DOHH2 (cell line): ENCODE measurements at regions not wholly inside any gene's neighbourhood (a gene's known extent, or its start where the extent isn't known, plus 50 kb on each side); places are given as distances from the start of the nearest gene placed in this dataset.

Source experiments
- H3F3A ChIP-seq: fragments of 200-600 bp; sonication (generic), shearing (Covaris generic); 2 replicates; pipeline ENCODE4 v1.6.0; 2016; ENCODE audit warnings: antibody characterized with exemption, mild to moderate bottlenecking; ENCODE audit not compliant: control insufficient read depth, insufficient read depth
- H3K27ac ChIP-seq: fragments of 200-600 bp; sonication (generic); 2 replicates; pipeline ENCODE4 v1.5.1; 2014; ENCODE audit warnings: low read depth, mild to moderate bottlenecking, low read length, moderate library complexity
- H3K27me3 ChIP-seq: fragments of 200-600 bp; sonication (generic); 2 replicates; pipeline ENCODE4 v1.6.1; 2014; ENCODE audit warnings: mild to moderate bottlenecking, low read length, mixed read lengths; ENCODE audit not compliant: control insufficient read depth
- H3K36me3 ChIP-seq: fragments of 200-600 bp; sonication (generic); 2 replicates; pipeline ENCODE4 v1.6.1; 2014; ENCODE audit warnings: mild to moderate bottlenecking, low read length, moderate library complexity, mixed read lengths; ENCODE audit not compliant: control insufficient read depth
- H3K4me1 ChIP-seq: fragments of 200-600 bp; sonication (generic); 2 replicates; pipeline ENCODE4 v1.6.1; 2014; ENCODE audit warnings: mild to moderate bottlenecking, low read length, mixed read lengths; ENCODE audit not compliant: control insufficient read depth
- H3K4me2 ChIP-seq: fragments of 200-600 bp; sonication (generic); 2 replicates; pipeline ENCODE4 v1.6.0; 2014; ENCODE audit warnings: mild to moderate bottlenecking, low read length, moderate library complexity
- H3K4me3 ChIP-seq: fragments of 200-600 bp; sonication (generic); 2 replicates; pipeline ENCODE4 v1.5.1; 2014; ENCODE audit warnings: mild to moderate bottlenecking, low read length, mixed read lengths
- H3K79me2 ChIP-seq: fragments of 200-600 bp; sonication (generic); 2 replicates; pipeline ENCODE4 v1.6.1; 2014; ENCODE audit warnings: mild to moderate bottlenecking, low read length, mixed read lengths; ENCODE audit not compliant: control insufficient read depth
- H3K9me2 ChIP-seq: fragments of 200-600 bp; sonication (generic); replicated peaks from 2 replicates; pipeline ENCODE4 v1.6.1; 2014; ENCODE audit warnings: mild to moderate bottlenecking, low read length, mixed read lengths; ENCODE audit not compliant: control insufficient read depth
- H3K9me3 ChIP-seq: fragments of 200-600 bp; sonication (generic); 2 replicates; pipeline ENCODE4 v1.6.1; 2014; ENCODE audit warnings: antibody characterized with exemption, low read length, mixed read lengths; ENCODE audit not compliant: control insufficient read depth, insufficient read depth
- H4K20me1 ChIP-seq: fragments of 200-600 bp; sonication (generic); 2 replicates; pipeline ENCODE4 v1.6.0; 2014; ENCODE audit warnings: low read depth, mild to moderate bottlenecking, antibody characterized with exemption, low read length, moderate library complexity; ENCODE audit not compliant: control insufficient read depth, insufficient read depth
- EZH2phosphoT487 ChIP-seq: fragments of 200-600 bp; sonication (generic); IDR thresholded peaks from 2 replicates; pipeline ENCODE4 v1.6.1; 2017; ENCODE audit warnings: borderline replicate concordance, mild to moderate bottlenecking, antibody characterized with exemption, low read length, moderate library complexity, mixed read lengths
- TF ChIP-seq, protein P1 (sequence below): fragments of 200-600 bp; sonication (generic); IDR thresholded peaks from one replicate; pipeline ENCODE4 v1.5.1; 2014; ENCODE audit warnings: antibody characterized with exemption, mild to moderate bottlenecking, low read depth, low read length; ENCODE audit not compliant: poor library complexity, severe bottlenecking

DNA sequence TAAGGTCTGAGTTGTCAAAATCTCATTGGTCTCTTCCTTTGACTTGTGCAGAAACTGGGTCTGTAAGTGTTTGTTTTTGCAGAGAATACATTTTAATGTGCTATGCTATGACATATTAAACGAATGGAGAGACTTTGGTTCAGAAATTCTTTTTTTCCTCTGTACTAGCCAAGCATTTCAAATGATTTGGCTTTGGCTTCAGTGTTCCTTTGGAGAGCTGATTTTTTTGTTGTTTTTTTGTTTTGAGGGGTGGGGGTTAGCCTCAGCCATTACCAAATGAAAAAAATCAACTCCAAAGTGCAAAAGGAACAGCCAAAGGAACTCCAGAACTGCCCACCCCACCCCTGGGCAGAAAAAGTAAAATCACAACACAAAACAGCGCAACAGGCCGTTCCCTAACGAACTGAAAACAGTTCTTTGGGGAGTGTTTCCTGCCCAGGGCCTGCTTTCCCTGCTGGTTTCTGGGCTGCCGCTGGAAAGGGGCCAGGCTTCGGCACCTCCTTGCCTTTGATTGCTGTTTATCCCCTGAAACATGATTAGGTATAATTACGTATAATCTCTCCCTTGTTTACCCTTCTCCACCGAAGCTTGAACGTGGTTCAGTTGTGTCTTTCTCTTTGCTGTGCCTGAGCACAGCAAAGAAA, 57.6 kb upstream of the NEO1 start:
- Histone ChIP-seq H3K9me3 (no peaks in the 10 kb centered on the region), H3F3A (no peaks in the 10 kb centered on the region), H3K27ac (no peak overlapping the region), H3K4me3 (no peak overlapping the region), H3K4me2 (no peak overlapping the region), H3K27me3 (peaks cover 2% of the 10 kb centered on the region; the same call in 1 of the 2 replicates), H3K9me2 (no peaks in the 10 kb centered on the region), H3K4me1 (no peaks in the 10 kb centered on the region), H3K36me3 (no peaks in the 10 kb centered on the region), H3K79me2 (no peaks in the 10 kb centered on the region), H4K20me1 (no peaks in the 10 kb centered on the region)
- TF ChIP-seq EZH2phosphoT487, result no peak
- TF ChIP-seq, protein P1, sequence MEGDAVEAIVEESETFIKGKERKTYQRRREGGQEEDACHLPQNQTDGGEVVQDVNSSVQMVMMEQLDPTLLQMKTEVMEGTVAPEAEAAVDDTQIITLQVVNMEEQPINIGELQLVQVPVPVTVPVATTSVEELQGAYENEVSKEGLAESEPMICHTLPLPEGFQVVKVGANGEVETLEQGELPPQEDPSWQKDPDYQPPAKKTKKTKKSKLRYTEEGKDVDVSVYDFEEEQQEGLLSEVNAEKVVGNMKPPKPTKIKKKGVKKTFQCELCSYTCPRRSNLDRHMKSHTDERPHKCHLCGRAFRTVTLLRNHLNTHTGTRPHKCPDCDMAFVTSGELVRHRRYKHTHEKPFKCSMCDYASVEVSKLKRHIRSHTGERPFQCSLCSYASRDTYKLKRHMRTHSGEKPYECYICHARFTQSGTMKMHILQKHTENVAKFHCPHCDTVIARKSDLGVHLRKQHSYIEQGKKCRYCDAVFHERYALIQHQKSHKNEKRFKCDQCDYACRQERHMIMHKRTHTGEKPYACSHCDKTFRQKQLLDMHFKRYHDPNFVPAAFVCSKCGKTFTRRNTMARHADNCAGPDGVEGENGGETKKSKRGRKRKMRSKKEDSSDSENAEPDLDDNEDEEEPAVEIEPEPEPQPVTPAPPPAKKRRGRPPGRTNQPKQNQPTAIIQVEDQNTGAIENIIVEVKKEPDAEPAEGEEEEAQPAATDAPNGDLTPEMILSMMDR, result no peak

DNA sequence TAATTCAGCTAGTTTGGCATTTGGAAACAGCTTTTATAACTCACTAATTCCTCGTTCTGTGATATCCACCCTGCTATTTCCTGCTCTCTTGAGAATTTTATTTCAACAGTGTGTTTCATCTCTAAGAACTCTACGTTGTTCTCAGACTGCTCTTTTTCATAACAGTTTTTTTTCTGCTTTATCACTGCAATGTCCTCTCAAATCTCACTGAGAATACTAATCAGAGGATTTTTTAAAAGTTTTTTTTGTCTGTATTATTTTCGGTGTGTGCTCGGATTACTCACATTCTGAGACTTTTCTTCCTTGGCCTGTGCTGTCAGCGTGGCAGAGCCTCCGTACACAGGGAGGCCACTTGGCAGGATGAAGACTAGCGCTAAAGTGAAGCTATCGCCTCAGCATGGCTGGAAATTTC, 59.4 kb upstream of the NEO1 start:
- Histone ChIP-seq H3K4me1 (no peaks in the 10 kb centered on the region), H3K9me2 (no peaks in the 10 kb centered on the region), H3K4me2 (no peak overlapping the region), H3K27ac (no peak overlapping the region), H3F3A (no peaks in the 10 kb centered on the region), H3K36me3 (no peaks in the 10 kb centered on the region), H3K9me3 (no peaks in the 10 kb centered on the region), H3K27me3 (peaks cover 2% of the 10 kb centered on the region; the same call in 1 of the 2 replicates), H3K4me3 (no peak overlapping the region), H4K20me1 (no peaks in the 10 kb centered on the region), H3K79me2 (no peaks in the 10 kb centered on the region)
- TF ChIP-seq, protein P1, result no peak
- TF ChIP-seq EZH2phosphoT487, result no peak

GRCh38 chr15:72991026-72991425, 61.2 kb upstream of the NEO1 start:
- TF ChIP-seq, protein P1, result no peak
- TF ChIP-seq EZH2phosphoT487, result no peak
- Histone ChIP-seq H3K9me2 (no peaks in the 10 kb centered on the region), H3K79me2 (no peaks in the 10 kb centered on the region), H3K4me3 (no peak overlapping the region), H3K4me1 (no peaks in the 10 kb centered on the region), H3K4me2 (no peak overlapping the region), H3K9me3 (no peaks in the 10 kb centered on the region), H3F3A (no peaks in the 10 kb centered on the region), H3K27me3 (peaks cover 2% of the 10 kb centered on the region; the same call in 1 of the 2 replicates), H3K27ac (no peak overlapping the region), H4K20me1 (no peaks in the 10 kb centered on the region), H3K36me3 (no peaks in the 10 kb centered on the region)
